ENCODE measurements at regions not wholly inside any gene's neighbourhood (a gene's known extent, or its start where the extent isn't known, plus 50 kb on each side); places are given as distances from the start of the nearest gene placed in this dataset.
"Not testable (repeated sequence)": the region's sequence is repeated elsewhere in the genome, so short reads cannot be mapped to it uniquely, and the experiment has no call there.

DNA sequence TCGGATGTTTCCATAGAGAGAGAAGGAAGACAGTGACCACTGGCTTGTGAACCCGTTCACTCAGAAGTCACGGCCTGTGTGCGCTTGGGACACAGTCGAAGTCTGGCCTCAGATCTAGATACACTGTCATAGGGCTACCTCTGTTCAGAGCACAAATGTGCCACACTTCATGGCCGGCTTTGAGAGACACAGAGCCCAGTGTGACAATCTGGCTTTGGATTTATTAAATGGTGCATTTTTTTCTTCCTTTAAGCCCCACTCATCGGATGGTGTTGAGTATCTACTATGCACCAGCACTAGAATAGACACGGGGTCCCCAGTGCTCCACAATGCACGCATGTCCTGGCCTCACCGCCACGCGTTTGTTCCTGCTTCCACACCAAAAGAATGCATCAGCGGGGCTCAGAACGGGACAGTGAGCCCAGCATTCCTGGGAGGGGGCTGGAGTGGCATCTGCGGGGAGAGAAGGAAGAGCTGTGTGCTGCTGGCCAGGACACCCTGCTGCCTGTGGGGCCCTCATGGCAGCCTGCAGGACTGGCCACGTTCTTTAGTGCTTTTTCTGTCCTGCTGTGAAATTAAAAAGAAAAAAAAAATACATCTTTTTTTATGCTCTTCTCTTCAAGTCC is 738.9 kb upstream of the SALL3 start:
- DNase-seq = no peak

DNA sequence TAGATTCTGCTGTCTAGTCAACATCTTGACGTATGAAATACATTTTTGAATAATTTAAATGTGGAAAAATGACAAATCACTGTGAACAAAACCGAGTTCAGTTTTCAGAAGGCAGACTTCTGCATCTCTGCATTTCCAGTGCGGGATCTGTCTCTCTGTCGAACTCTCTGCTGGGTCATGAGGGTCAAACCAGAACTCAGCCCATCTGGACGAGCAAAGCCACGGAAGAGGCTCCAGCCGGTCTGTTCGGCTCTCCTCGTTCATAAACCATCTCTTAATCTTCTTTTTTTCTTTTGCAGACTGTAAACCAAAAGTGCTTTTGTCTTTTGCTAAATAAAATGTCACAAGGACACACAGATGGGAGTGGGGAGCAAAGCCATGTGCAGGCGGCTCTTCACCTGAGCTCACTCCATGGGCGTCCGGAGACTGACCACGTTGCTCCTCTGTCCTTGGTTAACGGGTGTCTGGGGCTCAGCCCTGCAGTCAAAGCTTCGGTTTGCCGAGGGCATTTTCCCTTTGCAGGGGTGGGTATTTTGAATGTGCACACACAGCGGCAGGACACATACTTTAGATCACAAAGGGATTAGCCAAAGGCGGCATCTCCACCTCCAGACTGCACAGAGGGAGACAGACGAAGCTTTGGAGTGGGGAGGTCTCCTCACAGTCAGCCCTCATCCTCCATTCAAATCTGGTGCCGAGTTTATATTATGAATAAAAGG is 737.9 kb upstream of the SALL3 start:
- DNase-seq = no peak

DNA sequence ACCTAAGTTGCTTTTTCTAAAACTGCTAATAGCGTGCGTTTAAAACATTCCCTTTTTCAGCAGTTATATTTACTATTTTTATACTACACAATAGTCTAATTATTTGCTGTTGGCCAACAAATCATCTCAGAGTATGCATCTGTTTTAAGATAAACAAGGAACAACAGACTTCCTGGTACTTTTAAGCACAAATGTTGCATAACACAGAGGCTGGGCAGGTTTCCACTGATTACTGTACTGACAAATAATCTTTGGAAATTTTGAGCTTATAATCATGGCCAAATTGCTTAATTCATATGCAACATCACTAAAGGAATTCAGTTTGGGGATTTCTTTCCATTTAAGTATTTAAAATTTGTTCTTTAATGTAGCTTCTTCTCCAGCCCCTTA is 737.4 kb upstream of the SALL3 start:
- no peak for DNase-seq

DNA sequence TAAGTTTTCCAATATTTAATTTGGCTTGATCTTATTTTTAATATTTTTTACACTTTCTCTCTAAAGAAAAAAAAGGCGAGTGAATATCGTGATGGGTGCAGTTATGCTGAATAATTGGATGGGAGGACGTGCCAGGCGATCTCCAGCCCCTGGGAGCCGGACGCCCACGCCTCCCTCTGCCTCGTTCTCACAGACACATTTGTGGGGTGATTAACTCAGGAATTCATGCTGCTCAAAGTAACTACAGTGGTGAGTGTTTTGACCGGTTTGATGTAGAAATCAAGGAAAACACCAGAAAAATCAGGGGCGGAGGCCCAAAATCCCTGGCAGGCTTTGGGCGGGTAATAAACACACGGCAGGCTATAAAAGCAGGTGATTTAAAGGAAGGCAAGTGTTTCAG is 736.8 kb upstream of the SALL3 start:
- DNase-seq = no peak

DNA sequence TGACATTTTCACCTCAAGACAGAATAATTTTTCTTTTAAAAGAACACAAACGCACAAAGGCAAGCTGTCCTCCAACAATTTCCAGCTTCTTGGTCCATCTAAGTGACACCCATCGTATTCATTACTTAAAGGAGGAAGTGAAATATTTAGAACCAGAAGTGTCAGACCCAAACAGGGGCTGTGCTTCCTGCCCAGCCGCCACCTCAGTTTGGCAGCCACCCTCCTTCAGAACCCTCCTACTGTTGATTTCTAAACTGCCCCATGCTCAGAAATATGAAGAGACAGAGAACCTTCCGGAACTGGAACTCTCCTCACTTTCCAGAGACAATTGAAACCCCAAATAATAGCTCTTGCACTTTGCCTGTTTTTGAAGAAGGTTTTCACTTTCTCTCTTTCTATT is 734.8 kb upstream of the SALL3 start:
- no peak for DNase-seq

DNA sequence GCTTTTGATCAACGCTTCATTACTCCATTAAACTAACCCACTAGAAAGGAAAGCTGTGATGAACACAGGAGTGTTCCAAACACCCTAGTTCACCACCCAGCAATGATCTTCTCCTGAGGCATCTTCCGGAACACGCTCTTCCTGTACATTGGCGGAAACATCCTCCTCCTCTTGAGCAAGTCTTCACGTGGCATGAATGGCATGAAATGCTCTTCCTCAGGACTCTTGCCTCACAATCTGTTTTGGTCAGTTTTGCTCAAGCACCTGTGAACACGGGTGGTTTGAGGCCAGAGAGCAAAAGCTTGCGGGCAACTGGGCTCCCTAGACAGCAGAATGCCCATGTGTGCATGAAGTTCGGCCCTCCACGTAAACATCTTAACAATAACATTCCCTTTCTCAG is 734.2 kb upstream of the SALL3 start:
- DNase-seq = no peak

DNA sequence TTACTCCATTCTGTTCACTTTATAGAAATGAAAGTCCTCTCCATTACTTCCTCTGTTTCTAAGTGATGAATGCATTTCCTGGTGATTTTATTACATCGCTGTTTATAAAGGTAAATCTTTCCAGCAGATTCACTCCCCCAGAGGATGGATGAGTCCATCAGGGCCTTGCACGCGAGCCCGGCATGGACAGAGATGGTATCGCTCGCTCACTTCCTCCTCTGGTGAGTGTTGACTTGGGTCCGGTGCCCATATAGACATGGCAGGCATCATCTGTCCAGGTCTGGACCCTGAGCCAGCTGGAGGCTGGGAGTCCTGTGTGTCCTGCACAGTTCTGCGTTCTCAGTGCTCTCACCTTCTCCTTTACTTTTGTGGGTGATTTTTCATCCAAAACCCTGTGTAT is 733.6 kb upstream of the SALL3 start:
- no peak for DNase-seq

DNA sequence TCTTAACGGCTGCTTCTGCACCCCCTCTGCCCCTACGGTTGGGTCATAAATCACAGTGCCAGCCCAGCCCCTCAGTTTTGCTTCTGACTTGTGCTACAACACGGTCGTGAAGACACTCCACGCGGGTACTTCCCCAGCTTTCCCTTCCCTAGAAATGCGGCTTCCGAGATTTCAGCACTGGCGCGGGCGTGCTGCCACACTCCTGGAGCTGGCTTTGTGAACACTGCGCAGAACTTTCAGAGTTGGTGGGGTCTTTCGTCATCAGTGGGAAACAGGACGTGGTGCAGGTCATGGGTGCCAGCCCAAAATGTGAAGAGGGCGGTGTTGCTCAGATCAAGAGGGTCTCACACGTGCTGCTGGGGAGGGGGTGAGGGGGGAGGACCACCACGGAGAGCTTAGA is 733.0 kb upstream of the SALL3 start:
- DNase-seq = no peak

DNA sequence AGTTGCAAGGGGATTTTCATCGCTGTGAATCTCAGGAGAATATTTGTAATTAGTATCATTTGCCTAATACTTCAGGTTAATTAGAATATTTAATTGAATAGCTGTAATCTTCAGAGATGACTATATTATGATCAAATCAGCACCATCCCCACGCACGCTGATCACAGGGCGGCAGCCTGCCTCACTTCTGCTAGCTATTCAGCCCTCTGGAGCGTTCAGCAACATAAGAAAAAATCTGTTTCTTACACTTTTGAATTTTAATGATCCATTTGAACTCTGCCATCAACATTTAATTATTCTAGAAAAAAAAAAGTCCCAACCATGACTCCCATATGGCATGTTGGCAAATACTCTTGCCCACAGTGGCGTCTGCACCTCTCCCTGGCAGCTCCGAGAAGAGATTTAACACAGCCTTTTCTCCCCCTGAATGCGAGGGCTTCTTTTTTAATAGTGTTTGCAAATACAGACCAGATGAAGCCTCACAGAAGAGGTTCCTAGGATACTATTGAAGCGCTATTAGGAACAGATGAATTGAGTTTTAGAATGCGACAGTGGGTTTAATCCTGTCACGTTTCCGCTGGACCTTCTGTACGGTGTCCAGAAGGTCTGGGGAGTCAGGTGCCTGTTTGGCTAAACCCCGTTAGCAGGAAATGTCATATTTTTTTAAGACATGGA is 731.9 kb upstream of the SALL3 start:
- DNase-seq = no peak

DNA sequence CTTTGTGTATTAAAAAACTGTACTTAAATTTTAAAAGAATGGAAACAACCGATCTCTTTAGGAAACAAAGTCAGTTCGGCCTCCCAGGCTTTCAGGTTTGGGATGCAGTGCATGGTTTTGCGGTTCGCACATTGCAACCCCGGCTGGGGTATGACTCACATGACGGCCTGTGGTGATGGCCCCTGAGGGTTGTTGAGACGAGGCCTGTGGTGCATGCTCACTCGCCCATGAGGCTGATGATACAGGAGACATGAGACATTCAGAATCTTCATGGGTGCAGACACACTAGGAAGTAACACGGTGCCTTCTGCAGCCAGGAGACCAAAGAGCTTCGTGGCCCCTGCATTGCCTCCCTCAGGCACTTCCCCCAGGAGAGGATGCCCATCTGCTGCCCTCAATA is 724.6 kb upstream of the SALL3 start:
- no peak for DNase-seq

DNA sequence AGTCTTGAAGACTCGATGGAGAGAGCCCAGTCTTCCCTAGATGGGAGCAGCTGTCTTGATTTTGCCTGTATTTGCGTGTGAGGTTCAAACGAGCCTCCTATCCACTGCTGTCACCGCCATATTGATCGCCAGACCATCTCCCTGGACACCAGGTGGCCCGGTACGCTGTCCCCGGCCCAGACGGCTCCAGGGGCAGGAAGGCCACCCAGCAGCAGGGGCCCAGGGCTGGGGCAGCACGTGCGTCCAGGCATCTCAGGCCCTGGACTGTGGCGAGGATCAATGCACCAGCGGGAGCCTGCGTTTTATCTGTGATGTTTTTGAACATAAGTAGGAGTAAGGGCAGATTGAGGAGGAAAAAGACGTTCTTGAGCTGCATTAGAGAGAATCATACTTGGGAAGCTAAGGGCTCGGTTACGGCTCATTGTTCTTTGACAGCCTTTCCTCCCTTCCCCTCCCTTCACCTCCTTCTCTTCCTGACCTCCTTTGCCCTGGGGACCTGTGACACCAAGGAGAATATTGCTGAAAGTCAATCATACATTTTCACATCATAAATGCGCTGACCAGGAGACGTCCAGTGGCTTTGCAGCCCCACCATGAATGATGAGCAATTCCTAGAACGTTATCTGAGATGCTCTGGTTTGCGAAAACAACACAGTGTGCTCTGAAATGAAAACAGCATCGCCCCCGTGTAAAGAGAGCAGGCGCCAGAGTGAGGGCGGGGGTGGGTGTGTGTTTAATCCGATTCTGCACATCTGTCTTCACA is 711.2 kb upstream of the SALL3 start:
- DNase-seq = no peak

DNA sequence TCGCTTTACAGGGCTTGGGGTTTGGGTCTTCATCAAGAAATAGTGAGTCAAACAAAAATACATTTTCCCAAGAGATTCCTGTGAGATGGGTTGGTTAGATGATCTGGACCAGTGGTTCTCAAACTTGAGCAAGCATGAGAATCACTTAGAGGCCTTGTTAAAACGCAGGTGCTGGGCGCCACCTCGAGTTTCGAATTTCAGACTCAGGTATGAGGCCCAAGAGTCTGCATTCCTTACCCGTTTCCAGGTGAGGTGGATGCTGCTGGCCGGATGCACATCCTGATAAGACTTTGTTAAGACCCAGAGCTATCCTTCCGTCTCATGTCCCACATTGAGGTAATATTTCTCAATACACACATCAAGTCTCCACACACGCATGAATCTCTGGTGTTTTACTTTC is 707.8 kb upstream of the SALL3 start:
- DNase-seq = no peak

DNA sequence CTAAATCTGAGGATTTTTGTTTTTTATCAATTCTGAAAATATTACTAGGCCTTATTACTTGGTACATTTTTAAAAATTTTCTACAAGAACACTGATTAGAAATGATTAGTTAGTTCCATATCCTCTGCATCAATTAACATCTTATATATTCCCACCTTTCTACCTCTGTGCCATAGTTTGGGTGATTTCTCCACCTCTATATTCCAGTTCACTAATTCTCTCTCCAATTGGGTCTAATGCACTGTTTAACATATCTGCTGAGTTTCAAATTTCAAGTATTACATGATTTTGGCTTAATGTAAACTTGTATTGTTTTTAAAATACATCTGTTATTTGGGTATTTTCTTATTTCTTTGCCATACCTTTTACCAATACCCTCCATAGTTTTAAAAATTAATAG is 705.7 kb upstream of the SALL3 start:
- no peak for DNase-seq

DNA sequence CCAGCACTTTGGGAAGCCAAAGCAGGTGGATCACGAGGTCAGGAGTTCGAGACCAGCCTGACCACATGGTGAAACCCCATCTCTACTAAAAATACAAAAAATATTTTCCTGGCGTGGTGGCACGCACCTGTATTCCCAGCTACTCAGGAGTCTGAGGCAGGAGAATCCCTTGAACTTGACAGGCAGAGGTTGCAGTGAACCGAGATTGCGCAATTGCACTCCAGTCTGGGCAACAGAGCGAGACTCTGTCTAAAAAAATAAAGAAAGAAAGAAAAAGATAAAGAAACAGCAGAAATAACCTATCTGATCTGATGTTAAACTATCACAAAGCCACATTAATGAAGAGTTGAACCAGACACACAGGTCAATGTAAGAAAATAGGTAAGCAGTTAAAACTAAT is 696.2 kb upstream of the SALL3 start:
- not testable (repeated sequence) for DNase-seq

DNA sequence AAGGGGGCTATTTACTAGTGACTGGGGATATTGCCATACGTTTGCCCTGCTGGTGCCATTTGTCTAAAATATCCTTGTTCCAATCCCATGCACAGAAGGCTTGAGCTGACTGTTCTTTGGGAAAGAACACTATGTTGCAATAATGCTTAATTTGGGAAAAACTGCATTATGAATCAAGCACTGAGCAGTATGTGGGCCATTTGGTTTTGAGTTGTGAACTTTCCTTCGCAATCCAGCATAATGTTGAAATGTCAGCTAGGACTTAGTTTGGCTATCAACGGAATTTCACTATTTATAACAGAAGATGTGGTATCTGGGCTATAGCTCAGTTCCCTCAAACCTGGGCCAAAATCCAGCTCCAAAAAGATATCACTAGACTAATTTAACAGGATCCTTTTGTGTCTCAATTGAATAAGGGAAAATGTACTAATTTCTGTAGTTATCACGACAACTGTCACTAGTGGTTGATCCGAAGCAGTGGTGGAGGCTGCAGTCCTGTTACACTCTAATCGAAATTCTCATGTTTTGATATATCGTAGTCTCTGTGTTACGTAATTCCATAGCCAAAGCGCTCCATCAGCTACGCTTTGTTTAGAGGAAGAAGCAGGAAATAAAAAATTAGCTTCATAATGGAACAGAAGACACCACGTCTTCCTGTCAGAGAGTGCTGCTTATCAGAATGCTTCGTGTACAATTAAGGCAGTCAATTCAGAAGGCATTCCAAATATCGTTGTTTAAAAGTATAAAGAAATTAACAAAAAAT is 686.8 kb upstream of the SALL3 start:
- DNase-seq = no peak

DNA sequence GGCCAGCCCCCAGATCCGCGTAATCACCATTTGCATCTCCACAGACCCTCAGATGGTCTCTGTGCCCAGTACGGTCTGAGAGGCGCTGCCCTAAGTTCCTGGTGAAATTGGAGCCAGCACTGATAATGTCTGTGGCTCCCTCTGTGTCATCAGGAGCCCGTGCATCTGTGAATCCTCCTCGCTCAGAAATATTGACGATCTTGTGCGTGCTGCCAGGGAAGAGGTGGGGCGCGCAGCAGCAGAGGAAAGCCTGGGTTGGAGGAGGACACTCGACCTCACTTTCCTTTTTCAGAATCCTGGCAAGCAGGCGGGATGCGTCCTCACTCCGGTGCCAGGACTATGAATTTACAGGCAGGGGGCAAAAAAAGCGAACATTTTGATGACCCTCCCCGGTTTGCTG is 686.1 kb upstream of the SALL3 start:
- DNase-seq = no peak

DNA sequence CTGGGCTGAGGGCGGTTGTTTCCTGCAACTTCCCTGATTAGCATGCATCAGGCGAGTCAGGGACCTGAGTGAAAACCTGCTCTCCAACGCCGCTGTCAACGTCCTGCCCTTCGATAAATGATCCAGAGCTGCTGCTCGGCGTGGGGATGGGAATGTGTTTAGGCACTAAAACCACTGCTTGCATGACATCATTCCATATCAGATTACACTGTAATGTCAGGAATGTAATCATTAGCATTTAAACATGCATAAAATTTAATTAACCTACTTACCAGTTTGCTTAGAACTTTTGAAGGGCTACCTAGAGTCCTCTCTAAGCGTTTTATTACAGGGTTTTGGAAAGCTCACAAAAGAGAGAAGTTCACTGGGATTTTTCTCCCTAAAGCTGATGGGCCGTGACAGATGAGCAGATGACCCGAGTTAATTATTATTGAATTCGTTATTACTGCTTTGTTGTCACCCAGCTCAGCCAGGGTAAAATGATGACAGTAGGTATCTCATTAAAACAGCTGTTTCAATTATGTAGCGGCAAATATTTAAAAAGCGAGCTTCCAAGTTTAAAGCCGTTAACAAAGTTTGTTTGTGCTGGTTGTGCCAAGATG is 685.6 kb upstream of the SALL3 start:
- no peak for DNase-seq

DNA sequence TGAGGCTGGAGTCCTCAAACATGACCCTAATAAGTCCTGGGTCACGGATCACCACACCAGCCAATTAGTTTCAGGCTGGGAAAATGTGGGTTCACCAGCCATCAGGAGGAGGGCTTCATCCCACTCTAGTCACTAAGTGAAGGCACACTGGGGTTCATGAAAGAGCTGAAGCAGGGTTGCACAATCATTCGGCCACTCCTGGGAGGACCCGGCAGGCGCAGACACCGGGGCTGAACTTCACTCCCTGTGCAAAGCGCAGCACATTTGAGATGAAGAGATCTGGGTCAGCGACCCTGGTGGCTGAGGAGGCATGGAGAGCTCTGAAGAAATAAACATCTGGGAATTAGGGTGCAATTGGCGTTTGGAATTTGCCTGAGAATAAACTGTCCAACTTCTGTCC is 684.4 kb upstream of the SALL3 start:
- no peak for DNase-seq

DNA sequence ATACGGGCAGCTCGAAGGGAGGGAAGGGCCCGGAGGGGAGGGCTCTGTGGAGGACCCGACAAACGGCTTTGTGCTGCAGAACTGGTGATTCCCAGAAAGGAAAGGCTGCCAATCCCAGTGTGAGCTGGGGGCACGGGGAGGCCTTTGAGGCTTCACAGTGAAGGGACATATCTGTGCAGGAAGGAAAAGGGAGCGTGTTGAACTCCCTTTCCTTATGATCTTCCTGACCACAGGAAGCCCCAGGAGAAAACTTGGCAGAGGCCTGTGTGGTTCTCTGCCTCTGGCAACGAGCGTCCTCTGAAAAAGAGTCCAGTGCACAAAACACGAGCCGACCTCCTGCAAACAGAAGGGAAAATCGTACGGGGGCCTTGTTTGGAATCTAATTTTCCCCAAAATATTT is 683.5 kb upstream of the SALL3 start:
- no peak for DNase-seq

DNA sequence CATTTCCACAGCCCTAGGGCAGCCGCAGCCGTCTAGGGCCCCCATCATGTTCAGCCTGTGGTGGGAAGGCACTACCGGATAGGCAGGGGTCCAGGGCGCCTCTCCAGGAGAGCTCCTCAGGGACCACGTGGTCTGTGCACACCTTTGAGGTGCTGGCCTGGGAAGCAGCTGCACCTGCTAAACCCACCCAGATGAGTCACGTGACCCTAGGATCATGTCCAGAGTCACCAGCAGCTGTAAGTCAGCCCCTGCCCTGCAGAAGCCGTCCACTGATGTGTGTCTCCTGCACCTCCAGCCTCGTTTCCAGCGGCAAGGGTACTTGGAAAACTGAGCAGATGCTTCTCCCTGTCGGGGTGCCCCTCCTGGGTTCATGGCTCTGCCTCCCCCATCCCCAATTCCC is 682.6 kb upstream of the SALL3 start:
- DNase-seq = no peak

DNA sequence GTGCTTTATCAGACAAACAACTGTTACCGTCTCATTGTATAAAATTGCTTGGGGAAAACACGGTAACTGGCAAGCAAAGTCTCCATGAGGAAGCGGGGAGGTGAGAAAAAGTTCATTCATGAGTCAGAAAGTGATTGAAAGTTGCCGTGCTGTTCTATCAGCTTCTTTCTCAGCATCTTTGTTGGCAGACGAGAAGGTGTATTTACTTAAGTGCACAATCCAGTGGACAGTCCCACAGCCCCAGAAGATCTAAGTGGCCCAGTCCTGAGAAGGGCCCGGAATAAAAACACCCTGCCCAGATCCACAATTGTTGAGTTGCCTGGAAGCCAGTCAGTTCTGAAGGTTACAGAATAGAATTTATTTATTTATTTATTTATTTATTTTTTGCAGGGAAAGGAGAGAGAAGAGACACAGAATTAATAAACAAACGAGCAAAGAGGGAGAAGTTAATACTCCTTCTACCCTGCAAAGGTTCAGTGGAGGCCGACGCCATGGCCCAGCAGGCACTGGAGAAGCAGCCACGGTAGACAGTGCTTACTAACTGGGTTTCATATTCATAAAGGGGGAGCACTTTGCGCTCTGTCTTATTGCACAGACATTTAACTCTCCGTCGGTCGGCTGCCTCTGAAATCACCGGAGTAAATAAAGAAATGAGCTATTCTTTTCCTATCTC is 676.0 kb upstream of the SALL3 start:
- DNase-seq = no peak
